Ishikawa (cell line): ENCODE measurements at regions not wholly inside any gene's neighbourhood (a gene's known extent, or its start where the extent isn't known, plus 50 kb on each side); places are given as distances from the start of the nearest gene placed in this dataset.

Experiments
- CEBPB ChIP-seq: IDR thresholded peaks from 2 replicates; pipeline ENCODE4 v1.6.1; 2012
- CREB1 ChIP-seq: IDR thresholded peaks from 2 replicates; pipeline ENCODE4 v1.6.1; 2012; ENCODE audit warnings: low read depth
- EGR1 ChIP-seq: IDR thresholded peaks from 2 replicates; pipeline ENCODE4 v1.6.1; 2012
- EP300 ChIP-seq: IDR thresholded peaks from 2 replicates; pipeline ENCODE4 v1.6.1; 2012; ENCODE audit warnings: borderline replicate concordance
- FOXM1 ChIP-seq: IDR thresholded peaks from 2 replicates; pipeline ENCODE4 v1.6.1; 2012; ENCODE audit warnings: low read depth, borderline replicate concordance
- NFIC ChIP-seq: IDR thresholded peaks from 2 replicates; pipeline ENCODE4 v1.6.1; 2012
- RAD21 ChIP-seq: IDR thresholded peaks from 2 replicates; pipeline ENCODE4 v1.6.1; 2012; ENCODE audit warnings: low read depth
- TAF1 ChIP-seq: IDR thresholded peaks from 2 replicates; pipeline ENCODE4 v1.6.1; 2012; ENCODE audit warnings: low read depth, mild to moderate bottlenecking
- TCF12 ChIP-seq: IDR thresholded peaks from 2 replicates; pipeline ENCODE4 v1.6.1; 2012; ENCODE audit warnings: low read depth
- TEAD4 ChIP-seq: IDR thresholded peaks from 2 replicates; pipeline ENCODE4 v1.6.1; 2012
- YY1 ChIP-seq: IDR thresholded peaks from 2 replicates; pipeline ENCODE4 v1.6.1; 2012; ENCODE audit warnings: low read depth
- ZBTB7A ChIP-seq: IDR thresholded peaks from 2 replicates; pipeline ENCODE4 v1.6.1; 2012; ENCODE audit warnings: low read depth
- TF ChIP-seq, protein P1 (sequence below): IDR thresholded peaks from 2 replicates; pipeline ENCODE4 v1.6.1; 2012
- TF ChIP-seq, protein P2 (sequence below): IDR thresholded peaks from 2 replicates; pipeline ENCODE4 v1.6.1; 2012; ENCODE audit warnings: low read depth, mild to moderate bottlenecking
- TF ChIP-seq, protein P3 (sequence below): IDR thresholded peaks from 2 replicates; pipeline ENCODE4 v1.6.1; 2012

DNA sequence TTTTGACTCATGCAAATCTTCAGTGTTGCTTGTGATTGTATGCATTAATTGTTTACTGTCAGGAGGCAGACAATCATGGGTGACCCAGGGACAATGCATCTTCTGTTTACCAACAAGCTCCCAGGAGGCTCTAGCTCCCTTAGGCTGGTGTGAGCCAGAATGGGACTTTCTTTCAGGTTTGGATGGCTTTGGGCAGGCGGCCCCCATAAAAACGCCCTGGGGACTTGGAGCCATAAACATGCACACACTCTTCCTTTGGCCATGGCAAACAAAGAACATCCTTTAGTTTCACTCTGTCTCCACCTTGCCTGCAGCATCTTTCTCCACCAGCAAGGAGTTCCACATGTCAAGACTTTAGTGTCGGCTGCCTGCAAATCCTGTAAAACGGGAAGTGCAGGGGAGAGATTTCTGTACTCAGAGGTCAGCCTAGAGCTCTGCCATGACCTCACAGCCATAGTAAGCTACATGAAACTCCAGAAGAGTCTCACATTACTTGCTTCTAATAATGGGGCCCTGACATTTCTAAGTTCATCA, 127.6 kb downstream of the MAP3K7 start:
- no peak for TF ChIP-seq RAD21
- no peak for TF ChIP-seq TAF1

DNA sequence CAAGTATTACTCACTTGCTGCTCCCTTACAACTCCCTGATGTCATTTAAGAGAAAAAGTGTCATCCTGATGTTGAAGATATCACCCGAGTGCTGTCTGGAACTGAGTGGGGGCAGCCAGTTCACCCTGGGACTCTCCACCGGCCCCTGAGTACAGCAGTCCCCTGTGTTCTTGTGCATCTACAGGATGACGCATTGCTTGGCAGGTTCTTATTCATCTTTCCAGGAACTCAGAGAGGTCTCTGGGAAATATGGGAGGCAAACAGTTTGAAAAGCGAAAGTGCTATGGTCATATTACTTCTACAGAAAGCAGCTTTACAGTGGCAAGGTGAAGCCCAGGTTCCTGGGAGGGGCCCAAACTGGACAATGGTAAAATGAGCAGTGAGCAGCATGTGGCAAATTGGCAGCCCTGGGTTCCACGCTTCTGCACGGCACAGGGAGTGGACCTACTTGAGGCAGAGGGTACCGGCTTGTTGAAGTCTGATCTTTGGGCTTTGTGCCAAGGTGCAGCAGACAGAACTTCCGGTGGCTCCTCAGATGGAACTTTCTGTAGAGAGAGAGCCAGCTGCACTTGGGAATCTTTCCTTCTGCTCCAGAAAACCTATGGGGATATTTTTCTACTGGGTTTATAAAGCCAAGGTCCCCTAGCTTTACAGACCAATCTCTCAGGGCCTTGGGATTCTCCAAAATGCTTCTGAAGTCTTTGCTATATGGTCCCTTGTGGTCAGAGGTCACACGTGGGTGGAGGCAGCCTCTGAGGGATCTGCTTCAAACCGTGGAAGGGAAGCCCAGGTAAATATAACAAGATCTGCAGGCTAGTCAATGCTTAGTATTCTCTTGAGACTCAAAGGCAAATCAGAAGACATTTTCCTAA, 128.3 kb downstream of the MAP3K7 start:
- TF ChIP-seq NFIC (peak; percentile 60), TEAD4 (no peak), EP300 (no peak), CREB1 (no peak), FOXM1 (no peak), TAF1 (no peak), YY1 (no peak), CEBPB (no peak), EGR1 (no peak), TCF12 (no peak), RAD21 (no peak), ZBTB7A (no peak)
- TF ChIP-seq, protein P1, sequence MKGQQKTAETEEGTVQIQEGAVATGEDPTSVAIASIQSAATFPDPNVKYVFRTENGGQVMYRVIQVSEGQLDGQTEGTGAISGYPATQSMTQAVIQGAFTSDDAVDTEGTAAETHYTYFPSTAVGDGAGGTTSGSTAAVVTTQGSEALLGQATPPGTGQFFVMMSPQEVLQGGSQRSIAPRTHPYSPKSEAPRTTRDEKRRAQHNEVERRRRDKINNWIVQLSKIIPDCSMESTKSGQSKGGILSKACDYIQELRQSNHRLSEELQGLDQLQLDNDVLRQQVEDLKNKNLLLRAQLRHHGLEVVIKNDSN = no peak
- TF ChIP-seq, protein P2, sequence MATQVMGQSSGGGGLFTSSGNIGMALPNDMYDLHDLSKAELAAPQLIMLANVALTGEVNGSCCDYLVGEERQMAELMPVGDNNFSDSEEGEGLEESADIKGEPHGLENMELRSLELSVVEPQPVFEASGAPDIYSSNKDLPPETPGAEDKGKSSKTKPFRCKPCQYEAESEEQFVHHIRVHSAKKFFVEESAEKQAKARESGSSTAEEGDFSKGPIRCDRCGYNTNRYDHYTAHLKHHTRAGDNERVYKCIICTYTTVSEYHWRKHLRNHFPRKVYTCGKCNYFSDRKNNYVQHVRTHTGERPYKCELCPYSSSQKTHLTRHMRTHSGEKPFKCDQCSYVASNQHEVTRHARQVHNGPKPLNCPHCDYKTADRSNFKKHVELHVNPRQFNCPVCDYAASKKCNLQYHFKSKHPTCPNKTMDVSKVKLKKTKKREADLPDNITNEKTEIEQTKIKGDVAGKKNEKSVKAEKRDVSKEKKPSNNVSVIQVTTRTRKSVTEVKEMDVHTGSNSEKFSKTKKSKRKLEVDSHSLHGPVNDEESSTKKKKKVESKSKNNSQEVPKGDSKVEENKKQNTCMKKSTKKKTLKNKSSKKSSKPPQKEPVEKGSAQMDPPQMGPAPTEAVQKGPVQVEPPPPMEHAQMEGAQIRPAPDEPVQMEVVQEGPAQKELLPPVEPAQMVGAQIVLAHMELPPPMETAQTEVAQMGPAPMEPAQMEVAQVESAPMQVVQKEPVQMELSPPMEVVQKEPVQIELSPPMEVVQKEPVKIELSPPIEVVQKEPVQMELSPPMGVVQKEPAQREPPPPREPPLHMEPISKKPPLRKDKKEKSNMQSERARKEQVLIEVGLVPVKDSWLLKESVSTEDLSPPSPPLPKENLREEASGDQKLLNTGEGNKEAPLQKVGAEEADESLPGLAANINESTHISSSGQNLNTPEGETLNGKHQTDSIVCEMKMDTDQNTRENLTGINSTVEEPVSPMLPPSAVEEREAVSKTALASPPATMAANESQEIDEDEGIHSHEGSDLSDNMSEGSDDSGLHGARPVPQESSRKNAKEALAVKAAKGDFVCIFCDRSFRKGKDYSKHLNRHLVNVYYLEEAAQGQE = no peak
- TF ChIP-seq, protein P3, sequence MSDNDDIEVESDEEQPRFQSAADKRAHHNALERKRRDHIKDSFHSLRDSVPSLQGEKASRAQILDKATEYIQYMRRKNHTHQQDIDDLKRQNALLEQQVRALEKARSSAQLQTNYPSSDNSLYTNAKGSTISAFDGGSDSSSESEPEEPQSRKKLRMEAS = peak; percentile 31; the same call in 1 of the 2 replicates

DNA sequence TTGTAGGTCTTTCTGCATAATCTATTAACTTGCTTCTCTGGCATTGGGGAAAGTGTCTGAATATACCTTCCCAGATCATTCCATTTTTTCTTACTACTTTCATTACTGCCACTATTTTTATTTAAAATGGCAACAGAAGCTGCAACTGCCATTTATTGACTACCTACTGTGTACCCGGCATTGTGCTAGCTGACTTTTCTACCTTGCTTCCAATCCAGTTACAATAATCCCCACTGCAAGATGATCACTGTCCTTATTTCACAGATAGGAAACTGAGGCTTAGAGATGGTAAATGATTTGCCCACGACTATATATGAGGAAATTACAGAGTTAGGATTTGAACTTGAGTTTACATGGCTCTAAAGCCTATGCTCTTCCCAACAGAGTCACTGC, 129.0 kb downstream of the MAP3K7 start:
- no peak for TF ChIP-seq FOXM1
- TF ChIP-seq, protein P1 = no peak
- TF ChIP-seq RAD21 = no peak
- TF ChIP-seq, protein P3 = no peak
- no peak for TF ChIP-seq EP300
- no peak for TF ChIP-seq CREB1
- TF ChIP-seq, protein P2 = no peak
- no peak for TF ChIP-seq YY1
- no peak for TF ChIP-seq ZBTB7A
- no peak for TF ChIP-seq CEBPB
- no peak for TF ChIP-seq TEAD4
- TF ChIP-seq EGR1 = no peak
- TF ChIP-seq TAF1 = no peak
- TF ChIP-seq TCF12 = no peak
- no peak for TF ChIP-seq NFIC

DNA sequence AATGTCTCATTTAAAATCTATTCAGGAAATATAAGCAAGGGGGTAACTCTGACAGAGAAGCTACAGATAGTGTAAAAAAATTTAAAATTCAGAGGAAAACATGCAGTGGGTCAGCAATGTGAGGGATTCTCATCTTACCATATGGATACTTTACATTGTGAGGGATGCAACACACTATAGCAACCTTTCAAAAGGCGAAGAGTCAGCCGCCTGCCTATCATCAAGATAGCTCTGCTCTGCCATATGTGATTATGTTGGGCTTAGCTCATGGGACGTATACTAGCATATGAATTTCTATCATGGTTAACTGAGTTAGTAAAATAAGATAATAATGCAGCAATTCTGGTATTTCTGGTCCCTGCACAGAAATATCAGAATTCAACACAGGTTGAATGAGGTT, 130.9 kb downstream of the MAP3K7 start:
- TF ChIP-seq CREB1 = no peak
- TF ChIP-seq, protein P2 = no peak
